Fibroblast of lung (primary cell): ENCODE measurements at regions not wholly inside any gene's neighbourhood (a gene's known extent, or its start where the extent isn't known, plus 50 kb on each side); places are given as distances from the start of the nearest gene placed in this dataset.
A peak's percentile ranks its signal among the peaks of the same experiment; 100 is the strongest.

ENCODE experiments used
- DNase-seq, 2 donors: peaks; one replicate each; pipeline versions ENCODE4 v3.0.0 to v3.0.0-alpha.2; 2010; ENCODE audit warnings: low read depth in 2 of 2
- H2AFZ ChIP-seq: 2 replicates; pipeline ENCODE4 v1.5.1; 2012; ENCODE audit warnings: low read length, control low read depth, inconsistent platforms
- H3K27ac ChIP-seq: 2 replicates; pipeline ENCODE4 v1.5.1; 2011; ENCODE audit warnings: low read length, control low read depth; ENCODE audit not compliant: insufficient read depth
- H3K27me3 ChIP-seq: 2 replicates; pipeline ENCODE4 v1.5.1; 2011; ENCODE audit warnings: mild to moderate bottlenecking, low read length; ENCODE audit not compliant: control insufficient read depth, insufficient read depth
- H3K36me3 ChIP-seq: 2 replicates; pipeline ENCODE4 v1.5.1; 2011; ENCODE audit warnings: low read length; ENCODE audit not compliant: control insufficient read depth, insufficient read depth
- H3K4me1 ChIP-seq: 2 replicates; pipeline ENCODE4 v1.5.1; 2011; ENCODE audit warnings: low read length; ENCODE audit not compliant: control insufficient read depth, insufficient read depth; ENCODE audit errors: extremely low read depth
- H3K4me2 ChIP-seq: 2 replicates; pipeline ENCODE4 v1.5.1; 2011; ENCODE audit warnings: low read length, control low read depth; ENCODE audit not compliant: insufficient read depth; ENCODE audit errors: extremely low read depth
- H3K4me3 ChIP-seq, 4 experiments: fragments of 200-600 bp in 1 of 4; sonication (generic) in 1 of 4; replicated peaks in 1 of 4; 2 replicates each; pipeline ENCODE4 v1.5.1; 2011 to 2016; ENCODE audit warnings: low read length in 4 of 4, low read depth in 3 of 4, mild to moderate bottlenecking in 3 of 4, control low read depth in 2 of 4, inconsistent platforms in 1 of 4, mixed read lengths in 1 of 4; ENCODE audit not compliant: insufficient read depth in 1 of 4; ENCODE audit errors: control extremely low read depth in 1 of 4
- H3K79me2 ChIP-seq: 2 replicates; pipeline ENCODE4 v1.5.1; 2012; ENCODE audit warnings: mild to moderate bottlenecking, low read length, inconsistent platforms; ENCODE audit not compliant: control insufficient read depth, insufficient read depth
- H3K9ac ChIP-seq: 2 replicates; pipeline ENCODE4 v1.5.1; 2011; ENCODE audit warnings: mild to moderate bottlenecking, low read length, control low read depth; ENCODE audit not compliant: insufficient read depth
- H3K9me3 ChIP-seq: 2 replicates; pipeline ENCODE4 v1.5.1; 2012; ENCODE audit warnings: low read depth, low read length; ENCODE audit not compliant: control insufficient read depth, insufficient read depth
- H4K20me1 ChIP-seq: 2 replicates; pipeline ENCODE4 v1.5.1; 2011; ENCODE audit warnings: low read length; ENCODE audit not compliant: control insufficient read depth, insufficient read depth; ENCODE audit errors: extremely low read depth
- CTCF ChIP-seq, 2 donors: IDR thresholded peaks in 1 of 2; conservative IDR thresholded peaks in 1 of 2; 1 replicate in 1 of 2; 2 replicates in 1 of 2; pipeline ENCODE4 v1.5.1; 2011 to 2012; ENCODE audit warnings: low read length in 2 of 2, control low read depth in 1 of 2, inconsistent platforms in 1 of 2, low read depth in 1 of 2, mild to moderate bottlenecking in 1 of 2
- EZH2 ChIP-seq: IDR thresholded peaks from 2 replicates; pipeline ENCODE4 v1.5.1; 2012; ENCODE audit warnings: low read length, control low read depth, mild to moderate bottlenecking; ENCODE audit errors: missing control alignments

GRCh38 chr7:12779947-12780346 is 92.5 kb downstream of the ARL4A start:
- no peaks in the 10 kb centered on the region for H3K4me1 ChIP-seq
- H3K79me2 ChIP-seq: no peaks in the 10 kb centered on the region
- no peak overlapping the region for H3K27ac ChIP-seq
- no peaks in the 10 kb centered on the region for H3K27me3 ChIP-seq
- H4K20me1 ChIP-seq: no peaks in the 10 kb centered on the region
- H3K36me3 ChIP-seq: no peaks in the 10 kb centered on the region
- no peak for TF ChIP-seq CTCF (conservative IDR thresholded peaks at IDR 0.05 in 1 of 2, IDR thresholded peaks at IDR 0.05 in 1 of 2; ENCODE audit: low read depth in 1 of 2, low read length in 2 of 2)
- no peak for TF ChIP-seq EZH2
- H2AFZ ChIP-seq: no peak overlapping the region
- peak in 1 of 2 donors; percentile 28 for DNase-seq
- H3K9ac ChIP-seq: no peak overlapping the region
- H3K4me2 ChIP-seq: no peak overlapping the region
- H3K4me3 ChIP-seq: no peak overlapping the region
- no peaks in the 10 kb centered on the region for H3K9me3 ChIP-seq

- Histone ChIP-seq H3K36me3 (no peaks in the 10 kb centered on the region), H3K4me2 (no peak overlapping the region), H3K9ac (no peak overlapping the region), H3K79me2 (no peaks in the 10 kb centered on the region), H4K20me1 (no peaks in the 10 kb centered on the region), H3K4me3 (no peak overlapping the region), H3K9me3 (no peaks in the 10 kb centered on the region), H2AFZ (no peak overlapping the region), H3K27ac (no peak overlapping the region), H3K4me1 (no peaks in the 10 kb centered on the region), H3K27me3 (no peaks in the 10 kb centered on the region)
- DNase-seq: peak; percentile 42 to 50
- no peak for TF ChIP-seq CTCF (conservative IDR thresholded peaks at IDR 0.05 in 1 of 2, IDR thresholded peaks at IDR 0.05 in 1 of 2; ENCODE audit: low read depth in 1 of 2, low read length in 2 of 2)
- TF ChIP-seq EZH2: no peak
These were observed 96.1 kb downstream of the ARL4A start for GRCh38 chr7:12783421-12784095.

GRCh38 chr7:12785473-12785872 is 98.0 kb downstream of the ARL4A start:
- H3K4me1 ChIP-seq: no peaks in the 10 kb centered on the region
- H3K36me3 ChIP-seq: no peaks in the 10 kb centered on the region
- no peaks in the 10 kb centered on the region for H3K27me3 ChIP-seq
- H3K9ac ChIP-seq: no peak overlapping the region
- H3K4me3 ChIP-seq: no peak overlapping the region
- H4K20me1 ChIP-seq: no peaks in the 10 kb centered on the region
- no peak for TF ChIP-seq EZH2
- TF ChIP-seq CTCF (conservative IDR thresholded peaks at IDR 0.05 in 1 of 2, IDR thresholded peaks at IDR 0.05 in 1 of 2; ENCODE audit: low read depth in 1 of 2, low read length in 2 of 2): no peak
- H3K4me2 ChIP-seq: no peak overlapping the region
- H2AFZ ChIP-seq: no peak overlapping the region
- no peak for DNase-seq
- no peaks in the 10 kb centered on the region for H3K79me2 ChIP-seq
- no peaks in the 10 kb centered on the region for H3K9me3 ChIP-seq
- no peak overlapping the region for H3K27ac ChIP-seq
